K562 (cell line): ENCODE measurements at regions not wholly inside any gene's neighbourhood (a gene's known extent, or its start where the extent isn't known, plus 50 kb on each side); places are given as distances from the start of the nearest gene placed in this dataset.

ENCODE experiments used
- CREB1 ChIP-seq, 2 experiments: sonication (generic) in 1 of 2; formaldehyde crosslinking in 1 of 2; IDR thresholded peaks; 2 replicates each; pipeline versions ENCODE4 v1.6.1 to v1.8.0; 2012 to 2022; ENCODE audit warnings: inconsistent platforms in 1 of 2, mild to moderate bottlenecking in 1 of 2, missing genetic modification reagents in 1 of 2, moderate library complexity in 1 of 2
- ELF1 ChIP-seq: fragments of 200-800 bp; sonication (Bioruptor generic); IDR thresholded peaks from 2 replicates; pipeline ENCODE4 v1.6.1; 2016; ENCODE audit warnings: missing genetic modification characterization, missing compliant biosample characterization
- ETV5 ChIP-seq: sonication (generic); formaldehyde crosslinking; IDR thresholded peaks from 2 replicates; pipeline ENCODE4 v1.4.0; 2020; ENCODE audit warnings: low read depth, mild to moderate bottlenecking, missing genetic modification reagents
- GATA2 ChIP-seq: sonication (generic); formaldehyde crosslinking; IDR thresholded peaks from 2 replicates; pipeline ENCODE4 v1.4.0; 2020; ENCODE audit warnings: mild to moderate bottlenecking, missing genetic modification reagents
- HDAC1 ChIP-seq, 2 experiments: fragments of 450-650 bp; IDR thresholded peaks; 2 replicates each; pipeline ENCODE4 v1.6.1; 2016 to 2017; ENCODE audit warnings: inconsistent platforms in 1 of 2, mild to moderate bottlenecking in 1 of 2, moderate library complexity in 1 of 2
- NEUROD1 ChIP-seq: fragments of 150-350 bp; IDR thresholded peaks from 2 replicates; pipeline ENCODE4 v1.6.1; 2014; ENCODE audit warnings: borderline replicate concordance, low read length, low read depth; ENCODE audit not compliant: partially characterized antibody
- NFIC ChIP-seq: fragments of 450-650 bp; IDR thresholded peaks from 2 replicates; pipeline ENCODE4 v1.6.1; 2017; ENCODE audit warnings: mild to moderate bottlenecking, inconsistent platforms
- REST ChIP-seq, 2 experiments: fragments of 450-650 bp; formaldehyde crosslinking in 1 of 2; IDR thresholded peaks; 2 replicates each; pipeline versions ENCODE4 v1.4.0 to v1.6.1; 2014 to 2020; ENCODE audit warnings: mild to moderate bottlenecking in 2 of 2, borderline replicate concordance in 1 of 2, low read depth in 1 of 2
- SMARCE1 ChIP-seq: fragments of 450-650 bp; IDR thresholded peaks from 2 replicates; pipeline ENCODE4 v1.7.1; 2016; ENCODE audit warnings: mild to moderate bottlenecking
- TCF3 ChIP-seq: sonication (generic); formaldehyde crosslinking; IDR thresholded peaks from 2 replicates; pipeline ENCODE4 v1.4.0; 2020; ENCODE audit warnings: mild to moderate bottlenecking, missing genetic modification reagents
- UBTF ChIP-seq, 2 experiments: IDR thresholded peaks; 2 replicates each; pipeline ENCODE4 v1.6.1; 2012; ENCODE audit warnings: improper control_type of control experiment in 2 of 2, low read depth in 2 of 2, low read length in 2 of 2, borderline replicate concordance in 1 of 2
- ZNF507 ChIP-seq: conservative IDR thresholded peaks from 2 replicates; pipeline ENCODE4 v1.6.1; 2017; ENCODE audit warnings: missing genetic modification characterization, missing compliant biosample characterization

GRCh38 chr4:108359986-108360681 lies 191.4 kb upstream of the LEF1 start (continued):
- TF ChIP-seq NFIC (peak; percentile 56), HDAC1 (IDR thresholded peaks at IDR 0.05) (peak in 1 of 2 experiments; percentile 53; a peak in 1 of 4 replicates), NEUROD1 (peak; percentile 39), ELF1 (tag) (no peak), ETV5 (0 out of 2 replicates have a peak, but pooled peaks have one; percentile 34), TCF3 (CRISPR knock-in tag) (peak; percentile 87), CREB1 (IDR thresholded peaks at IDR 0.05) (peak; percentile 62), CREB1 (CRISPR knock-in tag; IDR thresholded peaks at IDR 0.05) (0 out of 2 replicates have a peak, but pooled peaks have one; percentile 24), GATA2 (CRISPR knock-in tag) (peak; percentile 76; the same call in 1 of the 2 replicates), SMARCE1 (peak; percentile 35; the same call in 1 of the 2 replicates), REST (IDR thresholded peaks at IDR 0.05; ENCODE audit: borderline replicate concordance) (peak; percentile 5; the same call in 1 of the 2 replicates), REST (CRISPR knock-in tag; IDR thresholded peaks at IDR 0.05; ENCODE audit: low read depth) (no peak), UBTF (IDR thresholded peaks at IDR 0.05; ENCODE audit: borderline replicate concordance in 1 of 2, low read depth in 2 of 2, low read length in 2 of 2) (peak in 1 of 2 experiments; percentile 85; a peak in 2 of 4 replicates), ZNF507 (tag) (no peak)
